ENCODE measurements at regions not wholly inside any gene's neighbourhood (a gene's known extent, or its start where the extent isn't known, plus 50 kb on each side); places are given as distances from the start of the nearest gene placed in this dataset.

DNA sequence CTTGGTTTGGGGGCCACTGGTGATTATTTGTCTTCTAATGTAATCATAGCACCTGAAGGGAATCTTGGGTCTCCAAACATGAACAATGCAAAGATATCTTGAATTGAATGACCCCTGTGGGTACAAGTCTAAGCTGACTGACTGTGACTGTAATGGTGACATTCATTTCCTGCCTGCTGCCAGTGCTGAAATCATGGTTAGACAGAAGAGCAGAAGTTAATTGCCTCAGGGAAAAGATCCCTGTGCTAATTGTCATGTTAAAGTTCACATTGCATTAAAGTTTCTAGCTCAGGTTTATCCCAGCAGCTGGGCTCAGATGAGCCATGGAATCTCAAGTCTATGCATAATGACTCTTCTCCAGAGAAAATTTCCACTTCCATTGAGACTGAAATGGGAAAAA, 772.0 kb downstream of the ETS1 start:
- Mint-ChIP-seq H3K27ac (no peak overlapping the region), H3K27me3 (ENCODE audit: insufficient read depth) (peaks cover 13% of the 10 kb centered on the region), H3K36me3 (ENCODE audit: low read depth) (no peaks in the 10 kb centered on the region), H3K4me3 (no peak overlapping the region), H3K9me3 (no peaks in the 10 kb centered on the region), H3K4me1 (ENCODE audit: low read depth) (no peaks in the 10 kb centered on the region)
- DNase-seq, result no peak
- TF ChIP-seq, protein P1, sequence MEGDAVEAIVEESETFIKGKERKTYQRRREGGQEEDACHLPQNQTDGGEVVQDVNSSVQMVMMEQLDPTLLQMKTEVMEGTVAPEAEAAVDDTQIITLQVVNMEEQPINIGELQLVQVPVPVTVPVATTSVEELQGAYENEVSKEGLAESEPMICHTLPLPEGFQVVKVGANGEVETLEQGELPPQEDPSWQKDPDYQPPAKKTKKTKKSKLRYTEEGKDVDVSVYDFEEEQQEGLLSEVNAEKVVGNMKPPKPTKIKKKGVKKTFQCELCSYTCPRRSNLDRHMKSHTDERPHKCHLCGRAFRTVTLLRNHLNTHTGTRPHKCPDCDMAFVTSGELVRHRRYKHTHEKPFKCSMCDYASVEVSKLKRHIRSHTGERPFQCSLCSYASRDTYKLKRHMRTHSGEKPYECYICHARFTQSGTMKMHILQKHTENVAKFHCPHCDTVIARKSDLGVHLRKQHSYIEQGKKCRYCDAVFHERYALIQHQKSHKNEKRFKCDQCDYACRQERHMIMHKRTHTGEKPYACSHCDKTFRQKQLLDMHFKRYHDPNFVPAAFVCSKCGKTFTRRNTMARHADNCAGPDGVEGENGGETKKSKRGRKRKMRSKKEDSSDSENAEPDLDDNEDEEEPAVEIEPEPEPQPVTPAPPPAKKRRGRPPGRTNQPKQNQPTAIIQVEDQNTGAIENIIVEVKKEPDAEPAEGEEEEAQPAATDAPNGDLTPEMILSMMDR (IDR thresholded peaks at IDR 0.05), result no peak

- no peaks in the 10 kb centered on the region for H3K4me1 Mint-ChIP-seq (ENCODE audit: low read depth)
- no peak overlapping the region for H3K4me3 Mint-ChIP-seq
- no peaks in the 10 kb centered on the region for H3K36me3 Mint-ChIP-seq (ENCODE audit: low read depth)
- no peaks in the 10 kb centered on the region for H3K9me3 Mint-ChIP-seq
- no peak overlapping the region for H3K27ac Mint-ChIP-seq
- peaks cover 16% of the 10 kb centered on the region; the same call in 1 of the 2 replicates for H3K27me3 Mint-ChIP-seq (ENCODE audit: insufficient read depth)
- TF ChIP-seq, protein P1 (IDR thresholded peaks at IDR 0.05), result no peak
- no peak for DNase-seq
Measured at GRCh38 chr11:127806501-127806900, 780.9 kb downstream of the ETS1 start.

DNA sequence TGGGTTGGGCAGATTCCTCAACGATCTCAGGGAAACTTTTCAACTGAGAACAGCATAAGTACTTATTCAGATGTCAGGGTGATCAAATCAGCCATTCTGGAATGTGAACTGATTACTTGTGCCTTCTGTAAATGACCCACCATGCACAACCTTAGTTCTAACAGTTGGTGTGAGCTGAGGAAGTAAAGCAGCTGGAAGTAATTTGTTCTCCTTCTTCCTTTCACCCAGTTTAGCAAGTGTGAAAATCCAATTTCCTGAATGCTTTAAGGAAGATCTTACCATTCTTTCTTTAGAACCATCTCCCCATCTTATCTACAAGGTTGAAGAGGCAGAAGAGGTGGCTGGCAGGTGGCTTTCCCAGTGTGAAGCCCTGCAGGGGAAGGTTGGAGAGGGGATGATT, 781.6 kb downstream of the ETS1 start:
- DNase-seq, result no peak
- Mint-ChIP-seq H3K4me1 (ENCODE audit: low read depth) (no peaks in the 10 kb centered on the region), H3K36me3 (ENCODE audit: low read depth) (no peaks in the 10 kb centered on the region), H3K27ac (no peak overlapping the region), H3K9me3 (no peaks in the 10 kb centered on the region), H3K4me3 (no peak overlapping the region), H3K27me3 (ENCODE audit: insufficient read depth) (peaks cover 14% of the 10 kb centered on the region; the same call in 1 of the 2 replicates)
- TF ChIP-seq, protein P1 (IDR thresholded peaks at IDR 0.05), result no peak

GRCh38 chr11:127804747-127805400, 782.5 kb downstream of the ETS1 start:
- Mint-ChIP-seq H3K27me3 (ENCODE audit: insufficient read depth) (peaks cover 15% of the 10 kb centered on the region; the same call in 1 of the 2 replicates), H3K9me3 (no peaks in the 10 kb centered on the region), H3K27ac (no peak overlapping the region), H3K36me3 (ENCODE audit: low read depth) (no peaks in the 10 kb centered on the region), H3K4me1 (ENCODE audit: low read depth) (no peaks in the 10 kb centered on the region), H3K4me3 (no peak overlapping the region)
- TF ChIP-seq, protein P1 (IDR thresholded peaks at IDR 0.05), result no peak
- no peak for DNase-seq

DNA sequence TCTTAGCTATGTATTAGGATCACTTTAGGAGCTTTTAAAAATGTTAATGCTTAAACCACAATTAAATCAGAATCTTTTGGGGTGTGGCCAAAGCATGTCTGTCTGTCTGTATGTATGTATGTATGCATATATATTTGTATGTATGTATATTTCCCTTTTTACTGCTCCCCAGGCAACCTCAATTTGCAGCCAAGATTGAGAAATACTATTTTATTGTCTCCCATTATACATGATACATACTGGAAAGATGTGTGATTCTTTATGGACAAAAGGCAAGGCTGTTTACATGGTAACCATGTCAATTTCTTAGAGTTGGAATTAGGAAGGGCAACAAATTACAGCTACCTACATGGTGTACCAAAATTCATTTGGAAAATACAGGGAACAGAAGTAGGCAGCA, 783.6 kb downstream of the ETS1 start:
- H3K9me3 Mint-ChIP-seq, result no peaks in the 10 kb centered on the region
- H3K27ac Mint-ChIP-seq, result no peak overlapping the region
- no peak overlapping the region for H3K4me3 Mint-ChIP-seq
- TF ChIP-seq, protein P1 (IDR thresholded peaks at IDR 0.05), result no peak
- H3K36me3 Mint-ChIP-seq (ENCODE audit: low read depth), result no peaks in the 10 kb centered on the region
- no peaks in the 10 kb centered on the region for H3K4me1 Mint-ChIP-seq (ENCODE audit: low read depth)
- peaks cover 14% of the 10 kb centered on the region; the same call in 1 of the 2 replicates for H3K27me3 Mint-ChIP-seq (ENCODE audit: insufficient read depth)
- no peak for DNase-seq
